ENCODE measurements at regions not wholly inside any gene's neighbourhood (a gene's known extent, or its start where the extent isn't known, plus 50 kb on each side); places are given as distances from the start of the nearest gene placed in this dataset.

DNA sequence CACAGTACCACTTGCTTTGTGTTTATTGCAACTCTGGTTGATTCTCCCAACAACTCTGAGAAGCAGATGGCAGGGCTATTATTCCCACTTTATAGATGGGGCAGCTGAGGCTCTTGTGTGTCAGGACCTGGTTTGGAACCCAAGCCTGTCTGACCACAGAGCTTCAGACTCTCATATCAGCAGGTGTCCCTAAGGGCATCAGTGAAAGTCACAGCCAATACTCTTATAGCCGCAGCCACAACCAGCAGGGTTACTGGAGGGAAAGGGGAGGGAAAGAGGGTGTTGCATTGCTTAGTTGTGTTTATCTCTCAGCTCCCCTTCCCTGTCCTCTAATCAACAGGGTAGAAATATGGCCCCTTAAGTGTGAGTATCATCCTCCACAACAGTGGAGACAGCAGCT is 304.0 kb downstream of the RRAGC start:
- TF ChIP-seq CTCF (IDR thresholded peaks at IDR 0.05 in 2 of 3, conservative IDR thresholded peaks at IDR 0.05 in 1 of 3; ENCODE audit: borderline replicate concordance in 1 of 3, insufficient read depth in 1 of 3, low read depth in 2 of 3, low read length in 2 of 3) (no peak), CEBPB (IDR thresholded peaks at IDR 0.05; ENCODE audit: low read depth) (no peak), POLR2AphosphoS5 (IDR thresholded peaks at IDR 0.05; ENCODE audit: low read depth, low read length) (no peak), MAX (IDR thresholded peaks at IDR 0.05) (no peak), POLR2A (IDR thresholded peaks at IDR 0.05; ENCODE audit: borderline replicate concordance, extremely low read depth, insufficient read depth, insufficient read length) (no peak), EGR1 (IDR thresholded peaks at IDR 0.05; ENCODE audit: low read depth) (no peak), EZH2 (IDR thresholded peaks at IDR 0.05) (no peak), FOSL1 (IDR thresholded peaks at IDR 0.05; ENCODE audit: low read depth) (no peak)
- TF ChIP-seq, protein P1, sequence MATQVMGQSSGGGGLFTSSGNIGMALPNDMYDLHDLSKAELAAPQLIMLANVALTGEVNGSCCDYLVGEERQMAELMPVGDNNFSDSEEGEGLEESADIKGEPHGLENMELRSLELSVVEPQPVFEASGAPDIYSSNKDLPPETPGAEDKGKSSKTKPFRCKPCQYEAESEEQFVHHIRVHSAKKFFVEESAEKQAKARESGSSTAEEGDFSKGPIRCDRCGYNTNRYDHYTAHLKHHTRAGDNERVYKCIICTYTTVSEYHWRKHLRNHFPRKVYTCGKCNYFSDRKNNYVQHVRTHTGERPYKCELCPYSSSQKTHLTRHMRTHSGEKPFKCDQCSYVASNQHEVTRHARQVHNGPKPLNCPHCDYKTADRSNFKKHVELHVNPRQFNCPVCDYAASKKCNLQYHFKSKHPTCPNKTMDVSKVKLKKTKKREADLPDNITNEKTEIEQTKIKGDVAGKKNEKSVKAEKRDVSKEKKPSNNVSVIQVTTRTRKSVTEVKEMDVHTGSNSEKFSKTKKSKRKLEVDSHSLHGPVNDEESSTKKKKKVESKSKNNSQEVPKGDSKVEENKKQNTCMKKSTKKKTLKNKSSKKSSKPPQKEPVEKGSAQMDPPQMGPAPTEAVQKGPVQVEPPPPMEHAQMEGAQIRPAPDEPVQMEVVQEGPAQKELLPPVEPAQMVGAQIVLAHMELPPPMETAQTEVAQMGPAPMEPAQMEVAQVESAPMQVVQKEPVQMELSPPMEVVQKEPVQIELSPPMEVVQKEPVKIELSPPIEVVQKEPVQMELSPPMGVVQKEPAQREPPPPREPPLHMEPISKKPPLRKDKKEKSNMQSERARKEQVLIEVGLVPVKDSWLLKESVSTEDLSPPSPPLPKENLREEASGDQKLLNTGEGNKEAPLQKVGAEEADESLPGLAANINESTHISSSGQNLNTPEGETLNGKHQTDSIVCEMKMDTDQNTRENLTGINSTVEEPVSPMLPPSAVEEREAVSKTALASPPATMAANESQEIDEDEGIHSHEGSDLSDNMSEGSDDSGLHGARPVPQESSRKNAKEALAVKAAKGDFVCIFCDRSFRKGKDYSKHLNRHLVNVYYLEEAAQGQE (IDR thresholded peaks at IDR 0.05; ENCODE audit: low read depth), result no peak
